ENCODE measurements at regions not wholly inside any gene's neighbourhood (a gene's known extent, or its start where the extent isn't known, plus 50 kb on each side); places are given as distances from the start of the nearest gene placed in this dataset.
A peak's percentile ranks its signal among the peaks of the same experiment; 100 is the strongest.

DNA sequence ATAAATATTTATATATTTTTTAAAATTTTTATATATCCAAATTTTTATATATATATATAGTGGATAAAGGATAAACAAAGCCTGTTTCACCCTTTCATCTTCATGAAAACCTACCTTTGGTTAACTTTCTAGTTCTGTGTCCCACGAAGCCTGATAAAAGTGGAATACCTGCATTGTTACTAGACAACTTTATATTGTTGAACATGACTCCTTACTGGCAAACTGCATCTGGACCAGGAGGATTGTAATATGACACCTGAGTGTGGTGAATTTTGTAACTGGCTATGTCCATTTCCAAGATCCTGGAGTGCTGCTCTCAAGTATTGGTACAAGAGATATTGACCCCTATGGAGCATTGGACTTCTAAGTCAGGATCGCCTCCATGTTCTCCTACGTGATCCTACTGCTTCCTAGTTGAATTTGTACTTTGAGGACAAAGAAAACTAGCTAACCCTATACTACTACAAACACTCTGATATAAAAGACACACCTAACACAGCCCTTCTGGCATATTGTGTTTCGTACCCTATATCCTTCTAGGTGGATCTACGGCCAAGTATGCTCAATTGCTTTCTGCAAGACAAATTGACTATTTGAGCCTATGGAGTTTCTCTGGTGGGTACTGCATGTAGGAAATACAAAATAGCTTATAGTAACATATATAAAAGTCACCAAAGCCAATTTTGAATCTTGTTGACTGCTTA, 61.3 kb upstream of the PRRG1 start:
- Mint-ChIP-seq H3K4me1 (no peaks in the 10 kb centered on the region), H3K27ac (no peak overlapping the region), H3K27me3 (no peaks in the 10 kb centered on the region), H3K9me3 (peaks cover 0 to 4% (median 0%) of the 10 kb centered on the region in 9 donors), H3K4me3 (no peak overlapping the region), H3K36me3 (no peaks in the 10 kb centered on the region)
- no peak for ATAC-seq
- DNase-seq = peak in 2 of 10 donors; percentile 21 to 26
- POLR2A ChIA-PET = no interaction called here

DNA sequence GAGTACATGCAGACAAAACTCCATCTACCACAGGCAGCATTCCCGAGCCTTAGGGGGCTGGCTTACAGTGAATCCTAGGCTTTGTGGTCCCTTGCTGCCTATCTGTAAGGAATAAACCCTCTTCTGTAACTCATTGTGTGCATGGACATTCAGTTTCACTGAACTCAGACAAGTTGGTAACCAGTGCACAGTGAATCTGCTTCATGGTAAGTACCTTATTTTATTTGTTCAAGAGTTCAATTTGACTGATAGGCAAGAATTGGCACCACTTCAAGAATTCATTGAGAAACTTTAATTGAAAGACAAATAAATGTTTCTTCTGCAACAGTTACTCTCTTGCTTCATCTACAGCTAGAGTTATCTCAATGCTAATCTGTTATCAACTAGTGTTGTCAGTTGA, 57.2 kb upstream of the PRRG1 start:
- Mint-ChIP-seq H3K9me3 (peaks cover 0 to 20% (median 7%) of the 10 kb centered on the region in 9 donors), H3K4me3 (no peak overlapping the region), H3K4me1 (no peaks in the 10 kb centered on the region), H3K27me3 (no peaks in the 10 kb centered on the region), H3K36me3 (peaks cover 0 to 16% (median 0%) of the 10 kb centered on the region in 3 donors), H3K27ac (no peak overlapping the region)
- DNase-seq = no peak
- POLR2A ChIA-PET = no interaction called here
- no peak for ATAC-seq

All from naive thymus-derived CD8-positive, alpha-beta T cell (primary cell).